ENCODE measurements at regions not wholly inside any gene's neighbourhood (a gene's known extent, or its start where the extent isn't known, plus 50 kb on each side); places are given as distances from the start of the nearest gene placed in this dataset.
"Not testable (repeated sequence)": the region's sequence is repeated elsewhere in the genome, so short reads cannot be mapped to it uniquely, and the experiment has no call there.

- no peaks in the 10 kb centered on the region for H3K9me3 ChIP-seq (replicated peaks in 1 of 2; ENCODE audit: control insufficient read depth in 1 of 2, insufficient read depth in 1 of 2, low read length in 2 of 2)
- no peak overlapping the region for H3K4me2 ChIP-seq (replicated peaks; ENCODE audit: extremely low read depth, low read length, poor library complexity, severe bottlenecking)
- Mint-ChIP-seq H3K9me3 (peaks cover 0 to 8% (median 4%) of the 10 kb centered on the region in 7 donors), H3K4me1 (no peaks in the 10 kb centered on the region), H3K27me3 (ENCODE audit: low read depth in 3 of 3) (peaks cover 0 to 2% (median 0%) of the 10 kb centered on the region in 3 donors), H3K4me3 (no peak overlapping the region), H3K36me3 (no peaks in the 10 kb centered on the region), H3K27ac (no peak overlapping the region)
- H3K4me3 ChIP-seq (replicated peaks in 1 of 3; ENCODE audit: low read depth in 2 of 3, low read length in 3 of 3) = no peak overlapping the region
- H3K36me3 ChIP-seq (replicated peaks in 1 of 2; ENCODE audit: control insufficient read depth in 1 of 2, insufficient read depth in 2 of 2, low read length in 2 of 2) = no peaks in the 10 kb centered on the region
- H4K20me1 ChIP-seq (ENCODE audit: insufficient read depth, low read length) = no peaks in the 10 kb centered on the region
- no peak overlapping the region for H2AFZ ChIP-seq (ENCODE audit: insufficient read depth, low read depth, low read length, poor library complexity, severe bottlenecking)
- no peak overlapping the region for H3K27ac ChIP-seq (ENCODE audit: low read depth in 1 of 2, low read length in 2 of 2)
- intact Hi-C loops (cut with micrococcal nuclease) = no loop called here
- H3K27me3 ChIP-seq (ENCODE audit: control insufficient read depth in 2 of 2, insufficient read depth in 2 of 2, low read length in 2 of 2) = no peaks in the 10 kb centered on the region
- no peaks in the 10 kb centered on the region for H3K79me2 ChIP-seq (ENCODE audit: insufficient read depth, low read length)
- H3K9ac ChIP-seq (ENCODE audit: insufficient read depth, low read length, poor library complexity, severe bottlenecking) = no peak overlapping the region
- TF ChIP-seq CTCF (IDR thresholded peaks at IDR 0.05) = no peak
- H3K4me1 ChIP-seq (ENCODE audit: control insufficient read depth in 1 of 2, insufficient read depth in 2 of 2, low read length in 2 of 2) = no peaks in the 10 kb centered on the region
- no CpG with 5 or more reads among the region's 3 CpGs for WGBS (ENCODE audit: insufficient coverage)
- DNase-seq = no peak
Measured at GRCh38 chr6:84847390-84848160, 83.2 kb upstream of the TBX18 start.

GRCh38 chr6:84842525-84843166 is 78.2 kb upstream of the TBX18 start:
- H3K9me3 Mint-ChIP-seq = peaks cover 4 to 9% (median 8%) of the 10 kb centered on the region in 7 donors
- H3K9me3 ChIP-seq (replicated peaks in 1 of 2; ENCODE audit: control insufficient read depth in 1 of 2, insufficient read depth in 1 of 2, low read length in 2 of 2) = no peaks in the 10 kb centered on the region
- DNase-seq = no peak
- H3K4me1 ChIP-seq (ENCODE audit: control insufficient read depth in 1 of 2, insufficient read depth in 2 of 2, low read length in 2 of 2) = no peaks in the 10 kb centered on the region
- H3K36me3 ChIP-seq (replicated peaks in 1 of 2; ENCODE audit: control insufficient read depth in 1 of 2, insufficient read depth in 2 of 2, low read length in 2 of 2) = no peaks in the 10 kb centered on the region
- TF ChIP-seq CTCF (IDR thresholded peaks at IDR 0.05) = no peak
- no peaks in the 10 kb centered on the region for H3K79me2 ChIP-seq (ENCODE audit: insufficient read depth, low read length)
- H3K27me3 ChIP-seq (ENCODE audit: control insufficient read depth in 2 of 2, insufficient read depth in 2 of 2, low read length in 2 of 2) = no peaks in the 10 kb centered on the region
- no peak overlapping the region for H3K4me2 ChIP-seq (replicated peaks; ENCODE audit: extremely low read depth, low read length, poor library complexity, severe bottlenecking)
- no peaks in the 10 kb centered on the region for H3K4me1 Mint-ChIP-seq
- H3K4me3 ChIP-seq (replicated peaks in 1 of 3; ENCODE audit: low read depth in 2 of 3, low read length in 3 of 3) = no peak overlapping the region
- no peak overlapping the region for H3K27ac Mint-ChIP-seq
- intact Hi-C loops (cut with micrococcal nuclease) = no loop called here
- peaks cover 0 to 4% (median 2%) of the 10 kb centered on the region in 3 donors for H3K27me3 Mint-ChIP-seq (ENCODE audit: low read depth in 3 of 3)
- H3K27ac ChIP-seq (ENCODE audit: low read depth in 1 of 2, low read length in 2 of 2) = no peak overlapping the region
- H2AFZ ChIP-seq (ENCODE audit: insufficient read depth, low read depth, low read length, poor library complexity, severe bottlenecking) = no peak overlapping the region
- no peaks in the 10 kb centered on the region for H3K36me3 Mint-ChIP-seq
- no peak overlapping the region for H3K9ac ChIP-seq (ENCODE audit: insufficient read depth, low read length, poor library complexity, severe bottlenecking)
- H3K4me3 Mint-ChIP-seq = no peak overlapping the region
- no peaks in the 10 kb centered on the region for H4K20me1 ChIP-seq (ENCODE audit: insufficient read depth, low read length)

GRCh38 chr6:84837068-84837866 is 72.9 kb upstream of the TBX18 start:
- H4K20me1 ChIP-seq (ENCODE audit: insufficient read depth, low read length); H3K27me3 Mint-ChIP-seq (ENCODE audit: low read depth in 3 of 3); H3K4me1 Mint-ChIP-seq; H3K27me3 ChIP-seq (ENCODE audit: control insufficient read depth in 2 of 2, insufficient read depth in 2 of 2, low read length in 2 of 2); H3K9me3 Mint-ChIP-seq; H2AFZ ChIP-seq (ENCODE audit: insufficient read depth, low read depth, low read length, poor library complexity, severe bottlenecking); H3K27ac Mint-ChIP-seq; H3K9me3 ChIP-seq (replicated peaks in 1 of 2; ENCODE audit: control insufficient read depth in 1 of 2, insufficient read depth in 1 of 2, low read length in 2 of 2); H3K4me2 ChIP-seq (replicated peaks; ENCODE audit: extremely low read depth, low read length, poor library complexity, severe bottlenecking); H3K79me2 ChIP-seq (ENCODE audit: insufficient read depth, low read length); H3K36me3 ChIP-seq (replicated peaks in 1 of 2; ENCODE audit: control insufficient read depth in 1 of 2, insufficient read depth in 2 of 2, low read length in 2 of 2); H3K4me3 ChIP-seq (replicated peaks in 1 of 3; ENCODE audit: low read depth in 2 of 3, low read length in 3 of 3); intact Hi-C loops (cut with micrococcal nuclease); H3K36me3 Mint-ChIP-seq; H3K4me1 ChIP-seq (ENCODE audit: control insufficient read depth in 1 of 2, insufficient read depth in 2 of 2, low read length in 2 of 2); H3K4me3 Mint-ChIP-seq; DNase-seq; H3K9ac ChIP-seq (ENCODE audit: insufficient read depth, low read length, poor library complexity, severe bottlenecking); H3K27ac ChIP-seq (ENCODE audit: low read depth in 1 of 2, low read length in 2 of 2): not testable (repeated sequence)
- WGBS (ENCODE audit: insufficient coverage) = 88% methylated on average over 1 of the region's 5 CpGs

Data from CD14-positive monocyte (primary cell).